LNCAP (cell line): ENCODE measurements at regions not wholly inside any gene's neighbourhood (a gene's known extent, or its start where the extent isn't known, plus 50 kb on each side); places are given as distances from the start of the nearest gene placed in this dataset.

Experiments used
- CTCF ChIP-seq: fragments of 450-650 bp; IDR thresholded peaks from 2 replicates; pipeline ENCODE4 v1.5.1; 2017; ENCODE audit warnings: mild to moderate bottlenecking

GRCh38 chr14:38496092-38496491 is 240.2 kb upstream of the CLEC14A start:
- TF ChIP-seq CTCF, result no peak

- no peak for TF ChIP-seq CTCF
These were observed 234.4 kb upstream of the CLEC14A start for GRCh38 chr14:38490273-38490672.

- no peak for TF ChIP-seq CTCF
These were observed 229.1 kb upstream of the CLEC14A start for GRCh38 chr14:38485026-38485425.

- no peak for TF ChIP-seq CTCF
These were observed 226.2 kb upstream of the CLEC14A start for GRCh38 chr14:38481952-38482678.

GRCh38 chr14:38469156-38469555 is 213.3 kb upstream of the CLEC14A start:
- no peak for TF ChIP-seq CTCF

GRCh38 chr14:38442208-38442607 is 186.3 kb upstream of the CLEC14A start:
- no peak for TF ChIP-seq CTCF

GRCh38 chr14:38432186-38432585 is 176.3 kb upstream of the CLEC14A start:
- no peak for TF ChIP-seq CTCF

GRCh38 chr14:38431156-38431555 is 175.3 kb upstream of the CLEC14A start:
- no peak for TF ChIP-seq CTCF
